HG02763 (cell line): ENCODE measurements at regions not wholly inside any gene's neighbourhood (a gene's known extent, or its start where the extent isn't known, plus 50 kb on each side); places are given as distances from the start of the nearest gene placed in this dataset.

Experiments
- ATAC-seq: cut with Tn5 transposase; IDR thresholded peaks from one replicate; pipeline ENCODE4 v1.9.1; 2021; ENCODE audit warnings: mild to moderate bottlenecking, moderate library complexity; ENCODE audit not compliant: unreplicated experiment

DNA sequence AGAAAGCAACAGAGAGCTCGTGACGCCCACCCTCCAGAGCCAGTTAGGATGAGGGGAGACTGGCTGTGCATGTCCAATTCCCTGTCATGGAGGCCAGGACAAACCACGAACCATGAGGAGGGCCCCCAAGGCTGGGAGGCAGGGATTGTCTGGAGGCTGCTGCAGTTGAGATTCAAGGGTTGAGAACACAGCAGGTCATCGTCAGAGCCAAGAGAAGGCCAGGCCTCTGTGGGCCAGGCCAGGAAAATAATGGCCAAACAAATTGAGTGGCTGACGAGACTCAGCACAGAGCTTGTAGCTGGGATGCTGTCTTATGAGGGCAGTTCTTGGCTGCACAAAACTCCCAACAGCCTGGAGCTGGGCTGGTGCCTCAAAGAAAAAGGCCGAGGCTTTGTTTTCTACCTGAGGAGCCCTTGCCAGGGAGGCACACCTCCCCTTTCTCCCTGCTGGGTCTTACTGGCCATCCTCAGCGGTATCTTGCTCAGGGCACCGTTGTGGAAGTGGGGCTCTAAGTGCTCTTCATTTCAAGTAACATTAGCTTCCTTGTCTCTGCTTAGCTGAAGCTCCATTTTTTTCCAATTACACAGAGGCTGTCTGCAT, 665.9 kb downstream of the BCL11B start:
- no peak for ATAC-seq

- no peak for ATAC-seq
Measured at GRCh38 chr14:98606816-98607215, 665.2 kb downstream of the BCL11B start.

DNA sequence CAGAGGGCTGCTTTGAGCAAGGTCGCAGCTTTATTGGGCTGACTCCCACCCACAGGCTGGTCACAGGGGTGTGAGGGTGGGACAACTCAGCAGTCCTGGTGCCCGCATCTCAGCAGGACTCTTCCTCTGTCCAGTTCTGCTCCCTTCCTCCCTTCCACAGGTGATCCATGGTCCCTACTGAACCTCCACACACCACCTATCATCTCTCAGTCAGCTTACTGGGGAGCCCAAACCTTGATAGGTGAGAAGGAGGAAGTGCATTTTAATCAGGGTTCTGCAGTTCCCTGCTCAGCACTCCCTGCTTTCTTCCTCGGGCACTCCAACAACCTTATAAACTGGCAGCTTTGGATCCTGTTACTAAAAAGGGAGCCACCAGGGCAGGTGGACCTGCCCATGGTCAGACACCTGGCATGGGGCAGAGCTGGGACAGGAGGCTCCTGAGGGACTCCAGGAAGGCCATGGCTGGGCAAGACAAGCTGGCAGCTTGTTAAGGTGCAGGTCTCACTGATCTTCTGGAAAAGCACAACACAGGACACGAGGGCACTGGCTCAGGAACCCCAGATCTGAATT, 664.6 kb downstream of the BCL11B start:
- no peak for ATAC-seq

GRCh38 chr14:98608071-98609060, 663.6 kb downstream of the BCL11B start:
- ATAC-seq: no peak

- no peak for ATAC-seq
Measured at GRCh38 chr14:98612434-98613200, 659.4 kb downstream of the BCL11B start.

DNA sequence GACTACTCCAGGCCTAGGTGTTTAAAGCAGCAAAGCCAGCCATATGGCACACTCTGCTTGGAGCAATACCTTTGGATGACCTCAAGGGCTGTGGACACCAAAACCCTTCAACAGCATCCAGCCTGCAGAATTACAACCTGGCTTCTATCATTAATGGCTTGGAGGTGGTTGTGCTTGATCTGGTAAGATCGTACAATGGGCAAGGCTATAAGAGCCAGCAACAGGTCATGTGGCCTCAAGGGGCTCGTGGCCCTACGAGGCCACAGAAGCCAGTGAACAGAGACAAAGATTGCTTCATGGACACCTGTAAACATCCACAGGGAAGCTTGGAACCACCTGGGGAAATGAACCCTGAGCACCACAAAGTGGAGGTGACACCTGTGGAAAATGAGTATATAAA, 657.3 kb downstream of the BCL11B start:
- no peak for ATAC-seq

DNA sequence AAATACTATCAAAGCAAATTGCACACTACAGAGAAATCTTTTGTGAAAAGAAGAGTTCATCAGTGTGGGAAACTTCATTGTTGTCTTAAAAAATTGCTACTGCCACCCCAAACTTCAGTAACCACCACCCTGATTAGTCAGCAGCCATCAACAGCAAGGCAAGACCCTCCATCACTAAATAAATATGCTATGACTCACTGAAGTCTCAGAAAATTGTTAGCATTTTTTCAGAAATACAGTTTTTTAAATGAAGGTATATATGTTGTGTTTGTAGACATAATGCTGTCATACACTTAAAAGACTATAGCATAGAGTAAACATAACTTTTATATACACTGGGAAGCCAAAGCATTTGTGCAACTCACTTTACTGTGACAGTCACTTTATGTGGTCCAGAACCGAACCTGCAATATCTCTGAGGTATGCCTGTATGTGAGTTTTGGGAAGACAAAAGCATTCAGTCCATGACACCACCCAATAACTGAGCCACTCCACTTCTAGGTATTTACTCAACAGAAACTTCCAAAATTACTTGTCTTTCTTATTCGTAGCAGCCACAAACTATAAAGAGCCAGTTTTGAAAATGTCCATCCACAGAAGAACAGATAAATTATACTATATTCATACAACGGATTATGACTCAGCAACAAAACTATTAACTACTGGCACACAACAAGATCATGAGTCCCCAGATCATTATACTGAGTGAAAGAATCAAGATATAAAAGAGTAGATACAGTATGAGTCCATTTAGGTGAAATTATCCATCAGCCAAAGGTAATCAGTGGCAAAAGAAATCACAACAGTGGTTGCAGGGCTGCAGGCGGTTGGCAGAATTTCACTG, 649.6 kb downstream of the BCL11B start:
- no peak for ATAC-seq

DNA sequence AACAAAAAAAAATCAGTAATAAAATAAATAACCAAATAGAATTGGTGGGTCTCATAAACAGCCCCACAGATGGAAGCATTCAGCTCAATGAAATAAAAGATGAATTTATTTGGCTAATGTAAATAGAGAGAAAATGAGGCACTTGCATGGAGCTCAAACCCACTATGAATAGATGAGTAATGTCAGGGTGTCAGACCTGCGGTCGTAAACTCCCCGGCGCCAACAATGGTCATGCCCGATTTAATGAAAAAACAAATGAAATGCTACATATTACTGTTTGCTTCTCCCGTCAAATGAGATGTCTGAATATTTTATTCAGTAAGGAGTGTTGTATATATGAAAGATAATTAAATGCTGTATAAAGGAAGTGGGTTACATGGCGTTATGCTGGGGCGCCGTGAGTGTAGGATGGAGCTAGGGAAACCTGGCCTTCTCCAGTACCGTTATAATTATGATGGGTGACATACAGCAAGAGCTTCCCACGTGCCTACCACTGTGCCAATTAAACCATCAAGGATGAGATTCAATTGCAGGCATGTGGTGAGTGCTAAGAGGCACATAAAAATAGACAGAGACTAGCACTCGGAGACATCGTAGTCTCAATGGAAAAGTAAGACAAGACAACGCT, 648.1 kb downstream of the BCL11B start:
- no peak for ATAC-seq

- ATAC-seq: no peak
Measured at GRCh38 chr14:98633380-98633779, 638.6 kb downstream of the BCL11B start.

DNA sequence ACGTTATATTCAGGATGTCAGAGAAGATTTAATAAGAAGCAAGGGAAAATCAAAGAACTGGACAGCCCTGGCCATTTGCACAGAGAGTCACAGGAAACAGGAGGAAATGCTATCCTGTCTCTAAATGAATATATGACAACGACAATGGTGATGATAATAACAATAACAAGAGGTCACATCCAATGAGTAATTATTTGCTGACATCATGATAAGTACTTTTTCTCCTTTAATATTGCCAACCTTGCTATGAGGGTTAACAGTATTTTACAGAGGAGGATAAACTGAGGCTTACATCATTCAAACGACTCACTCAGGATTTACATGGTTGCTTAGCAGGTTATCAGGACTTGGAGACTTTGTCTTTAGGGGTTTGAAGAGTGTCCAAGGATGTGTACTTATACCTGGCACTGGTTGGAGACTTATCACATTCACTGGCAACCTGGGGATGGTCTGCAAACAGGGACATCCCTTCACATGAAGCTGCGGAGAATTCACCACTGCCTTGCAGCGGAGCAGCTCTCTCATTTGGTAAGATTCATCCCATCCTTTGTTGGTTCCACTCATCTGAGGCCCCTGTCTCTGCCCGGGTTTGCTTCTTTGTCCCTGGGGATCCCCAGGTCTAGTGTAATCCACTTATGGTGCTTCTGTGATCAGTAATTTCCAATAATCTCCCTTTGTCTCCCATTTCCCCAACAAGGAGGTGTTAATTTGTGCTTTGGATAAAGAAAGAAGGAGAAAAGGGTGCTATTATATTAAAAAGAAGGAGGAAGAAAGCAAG, 637.8 kb downstream of the BCL11B start:
- no peak for ATAC-seq

DNA sequence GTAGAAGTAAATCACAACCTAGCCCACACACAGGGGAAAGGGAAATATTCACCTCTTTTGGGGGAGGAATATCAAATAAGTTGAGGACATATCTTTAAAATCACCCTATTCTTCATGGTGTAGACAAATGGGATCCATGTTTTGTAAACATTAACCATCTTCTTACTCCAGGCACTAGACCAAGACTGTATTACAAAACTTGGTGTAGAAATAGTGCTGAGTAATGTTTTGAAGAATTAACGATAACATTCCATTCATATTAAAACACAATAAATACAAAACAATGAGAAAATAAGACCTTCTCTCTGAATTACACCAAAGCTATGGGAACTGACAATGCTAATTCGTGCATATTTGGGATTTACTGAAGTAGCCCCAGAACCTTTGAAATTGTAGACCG, 633.6 kb downstream of the BCL11B start:
- ATAC-seq: no peak

- no peak for ATAC-seq
Measured at GRCh38 chr14:98647754-98648153, 624.2 kb downstream of the BCL11B start.

- no peak for ATAC-seq
Measured at GRCh38 chr14:98651037-98651436, 621.0 kb downstream of the BCL11B start.

DNA sequence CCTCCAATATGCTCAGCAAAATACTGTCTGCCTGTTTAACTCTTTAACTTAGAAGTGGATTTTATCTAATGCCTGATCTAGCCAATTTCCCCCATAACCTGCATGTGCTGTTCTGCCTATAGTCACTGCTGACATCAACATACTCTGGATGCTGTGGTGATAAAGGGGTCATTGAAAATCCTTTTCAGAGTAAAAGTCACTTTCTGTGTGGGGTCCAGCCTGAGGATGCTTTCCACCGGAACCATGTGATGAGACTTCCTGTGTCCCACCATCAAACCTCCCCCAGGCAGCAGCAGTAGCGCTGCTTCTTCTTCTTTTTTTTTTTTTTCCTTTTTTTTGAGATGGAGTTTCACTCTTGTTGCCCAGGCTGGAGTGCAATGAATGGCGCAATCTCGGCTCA, 607.0 kb downstream of the BCL11B start:
- ATAC-seq: no peak

DNA sequence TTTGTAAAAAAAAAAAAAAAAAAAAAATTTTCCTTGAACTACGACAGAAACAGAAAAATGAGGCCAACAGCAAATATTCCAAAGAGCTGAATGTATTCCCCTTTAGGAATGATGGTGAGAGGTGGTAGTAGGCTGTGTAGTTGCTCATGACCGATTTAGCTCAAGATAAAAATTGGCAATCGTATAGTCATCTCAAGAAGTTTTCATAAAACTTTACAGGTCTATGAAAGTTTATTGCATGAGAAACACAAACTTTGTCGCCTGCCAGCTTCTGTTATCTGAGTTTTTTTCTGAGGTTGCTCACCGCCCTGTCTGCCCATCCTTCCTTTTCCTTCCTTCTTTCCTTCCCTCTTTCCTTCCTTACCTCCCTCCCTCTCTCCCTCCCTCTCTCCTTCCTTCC, 605.5 kb downstream of the BCL11B start:
- ATAC-seq: no peak

DNA sequence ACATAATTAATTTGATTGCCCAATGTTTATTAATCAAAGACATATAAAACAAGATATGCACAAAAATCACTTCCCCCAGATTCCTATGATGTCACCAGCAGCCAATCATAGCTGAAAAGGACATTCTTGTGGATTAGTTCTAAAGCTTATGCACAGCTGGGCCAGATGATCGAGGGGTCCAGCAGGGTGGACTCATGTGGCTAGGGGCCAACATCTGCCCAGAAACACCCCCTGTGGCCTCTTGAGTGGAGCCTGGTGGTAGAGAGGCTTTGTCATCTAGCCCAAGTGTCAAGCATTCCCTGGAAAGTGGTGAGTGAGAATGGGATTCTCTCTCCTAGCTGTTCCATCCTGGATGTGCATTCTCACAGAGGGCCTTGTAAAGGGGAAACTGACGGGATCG, 590.0 kb downstream of the BCL11B start:
- no peak for ATAC-seq

DNA sequence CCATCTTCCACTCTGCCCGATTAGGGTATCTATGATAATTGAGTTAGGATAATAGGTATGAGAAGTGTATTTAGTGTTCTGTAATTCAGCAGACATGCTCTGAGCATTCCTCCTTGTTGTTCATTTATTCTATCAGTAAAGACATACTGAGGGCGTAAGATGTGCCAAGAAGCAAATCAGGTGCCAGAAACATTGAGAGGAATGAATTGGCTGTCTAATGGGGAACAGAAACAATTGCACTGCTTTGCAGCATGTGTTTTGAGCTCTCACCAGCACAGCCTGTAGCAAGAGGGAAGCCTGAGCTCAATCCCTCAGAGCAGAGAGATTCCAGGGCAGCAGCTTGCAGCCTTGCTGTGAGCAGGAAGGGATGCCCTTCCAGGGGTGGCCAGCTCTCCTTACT, 589.3 kb downstream of the BCL11B start:
- no peak for ATAC-seq

- no peak for ATAC-seq
Measured at GRCh38 chr14:98684468-98684867, 587.5 kb downstream of the BCL11B start.

DNA sequence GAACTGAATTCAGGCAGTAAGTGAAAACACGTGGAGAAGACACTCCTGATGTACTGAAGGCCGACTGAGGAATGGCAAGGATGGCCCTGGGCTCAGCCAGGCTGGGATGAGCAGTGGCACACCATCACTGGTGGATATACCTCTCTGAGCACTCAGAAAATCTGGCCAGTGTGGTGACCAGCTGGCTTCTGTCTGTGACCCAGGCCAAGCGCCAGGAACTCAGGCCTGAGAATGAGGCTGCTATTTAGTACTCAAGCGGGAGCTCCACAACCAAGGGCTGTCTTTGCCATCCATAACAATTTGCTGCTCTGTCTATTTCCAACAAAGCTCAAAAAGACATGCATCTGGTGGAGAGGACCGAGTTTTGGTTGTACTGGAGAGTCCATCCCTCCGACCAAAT, 586.3 kb downstream of the BCL11B start:
- no peak for ATAC-seq
